ENCODE measurements at regions not wholly inside any gene's neighbourhood (a gene's known extent, or its start where the extent isn't known, plus 50 kb on each side); places are given as distances from the start of the nearest gene placed in this dataset.

GRCh38 chr1:63155437-63155836 is 166.9 kb upstream of the FOXD3 start:
- TF ChIP-seq, protein P1, sequence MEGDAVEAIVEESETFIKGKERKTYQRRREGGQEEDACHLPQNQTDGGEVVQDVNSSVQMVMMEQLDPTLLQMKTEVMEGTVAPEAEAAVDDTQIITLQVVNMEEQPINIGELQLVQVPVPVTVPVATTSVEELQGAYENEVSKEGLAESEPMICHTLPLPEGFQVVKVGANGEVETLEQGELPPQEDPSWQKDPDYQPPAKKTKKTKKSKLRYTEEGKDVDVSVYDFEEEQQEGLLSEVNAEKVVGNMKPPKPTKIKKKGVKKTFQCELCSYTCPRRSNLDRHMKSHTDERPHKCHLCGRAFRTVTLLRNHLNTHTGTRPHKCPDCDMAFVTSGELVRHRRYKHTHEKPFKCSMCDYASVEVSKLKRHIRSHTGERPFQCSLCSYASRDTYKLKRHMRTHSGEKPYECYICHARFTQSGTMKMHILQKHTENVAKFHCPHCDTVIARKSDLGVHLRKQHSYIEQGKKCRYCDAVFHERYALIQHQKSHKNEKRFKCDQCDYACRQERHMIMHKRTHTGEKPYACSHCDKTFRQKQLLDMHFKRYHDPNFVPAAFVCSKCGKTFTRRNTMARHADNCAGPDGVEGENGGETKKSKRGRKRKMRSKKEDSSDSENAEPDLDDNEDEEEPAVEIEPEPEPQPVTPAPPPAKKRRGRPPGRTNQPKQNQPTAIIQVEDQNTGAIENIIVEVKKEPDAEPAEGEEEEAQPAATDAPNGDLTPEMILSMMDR (IDR thresholded peaks at IDR 0.05), result no peak
- no peak for TF ChIP-seq POLR2AphosphoS5 (IDR thresholded peaks at IDR 0.05)

Measured in breast epithelium (tissue), 3 donors.